Fibroblast of skin of left quadriceps (primary cell): ENCODE measurements at regions not wholly inside any gene's neighbourhood (a gene's known extent, or its start where the extent isn't known, plus 50 kb on each side); places are given as distances from the start of the nearest gene placed in this dataset.
A peak's percentile ranks its signal among the peaks of the same experiment; 100 is the strongest.
"Not testable (repeated sequence)": the region's sequence is repeated elsewhere in the genome, so short reads cannot be mapped to it uniquely, and the experiment has no call there.

Source experiments
- DNase-seq, 2 experiments: peaks; one replicate each; pipeline ENCODE4 v3.0.0-alpha.2; 2013; ENCODE audit warnings: low read depth in 2 of 2

DNA sequence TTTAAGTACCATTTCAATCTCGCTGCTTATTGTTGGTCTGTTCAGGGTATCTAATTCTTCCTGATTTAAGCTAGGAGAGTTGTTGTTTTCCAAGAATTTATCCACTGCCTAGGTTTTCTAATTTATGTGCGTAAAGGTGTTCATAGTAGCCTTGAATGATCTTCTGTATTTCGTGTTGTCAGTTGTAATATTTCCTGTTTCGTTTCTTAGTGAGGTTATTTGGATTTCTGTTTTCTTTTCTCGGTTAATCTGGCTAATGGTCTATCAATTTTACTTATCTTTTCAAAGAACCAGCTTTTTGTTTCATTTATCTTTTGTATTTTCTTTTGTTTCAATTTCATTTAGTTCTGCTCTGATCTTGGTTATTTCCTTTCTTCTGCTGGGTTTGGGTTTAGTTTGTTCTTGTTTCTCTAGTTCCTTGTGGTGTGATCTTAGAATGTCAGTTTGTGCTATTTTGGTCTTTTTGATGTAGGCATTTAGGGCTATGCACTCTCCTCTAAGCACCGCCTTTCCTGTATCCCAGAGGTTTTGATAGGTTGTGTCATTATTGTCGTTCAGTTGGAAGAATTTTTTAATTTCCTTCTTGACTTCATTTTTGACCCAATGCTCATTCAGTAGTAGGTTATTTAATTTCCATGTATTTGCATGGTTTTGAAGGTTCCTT lies 92.5 kb upstream of the CSRP2 start:
- not testable (repeated sequence) for DNase-seq

DNA sequence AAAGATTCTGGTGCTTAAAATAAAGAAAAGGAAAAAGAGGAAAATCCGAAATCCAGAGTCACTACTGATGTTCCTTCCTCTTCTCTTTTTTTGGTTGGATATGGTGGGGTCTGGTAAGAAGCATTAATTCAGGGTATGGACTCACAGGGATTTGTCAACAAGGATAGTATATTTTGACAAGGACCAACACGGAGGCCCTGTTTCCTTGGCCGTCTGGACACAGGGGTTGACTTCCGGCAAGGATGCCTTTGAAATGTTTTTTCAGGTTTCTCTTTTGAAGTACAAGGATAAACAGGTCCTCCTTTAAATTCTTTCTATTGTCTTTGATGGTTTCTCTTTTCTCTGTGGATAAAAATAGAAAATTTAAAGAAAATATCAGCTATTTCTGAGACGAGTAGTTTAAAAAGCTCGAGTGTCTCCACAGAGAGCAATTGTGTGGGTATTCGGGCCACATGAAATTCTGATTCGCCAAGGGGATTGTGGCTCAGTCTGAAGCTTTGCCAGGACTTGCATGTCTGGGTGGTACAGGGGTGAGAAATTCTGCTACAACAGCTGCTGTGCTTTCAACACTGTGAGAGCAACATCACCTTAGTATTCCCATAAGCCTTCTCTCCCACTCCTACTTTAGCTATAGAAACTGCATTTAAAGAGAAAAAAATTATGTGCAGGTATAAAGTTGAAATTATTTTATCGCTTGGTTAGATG lies 88.5 kb upstream of the CSRP2 start:
- no peak for DNase-seq

DNA sequence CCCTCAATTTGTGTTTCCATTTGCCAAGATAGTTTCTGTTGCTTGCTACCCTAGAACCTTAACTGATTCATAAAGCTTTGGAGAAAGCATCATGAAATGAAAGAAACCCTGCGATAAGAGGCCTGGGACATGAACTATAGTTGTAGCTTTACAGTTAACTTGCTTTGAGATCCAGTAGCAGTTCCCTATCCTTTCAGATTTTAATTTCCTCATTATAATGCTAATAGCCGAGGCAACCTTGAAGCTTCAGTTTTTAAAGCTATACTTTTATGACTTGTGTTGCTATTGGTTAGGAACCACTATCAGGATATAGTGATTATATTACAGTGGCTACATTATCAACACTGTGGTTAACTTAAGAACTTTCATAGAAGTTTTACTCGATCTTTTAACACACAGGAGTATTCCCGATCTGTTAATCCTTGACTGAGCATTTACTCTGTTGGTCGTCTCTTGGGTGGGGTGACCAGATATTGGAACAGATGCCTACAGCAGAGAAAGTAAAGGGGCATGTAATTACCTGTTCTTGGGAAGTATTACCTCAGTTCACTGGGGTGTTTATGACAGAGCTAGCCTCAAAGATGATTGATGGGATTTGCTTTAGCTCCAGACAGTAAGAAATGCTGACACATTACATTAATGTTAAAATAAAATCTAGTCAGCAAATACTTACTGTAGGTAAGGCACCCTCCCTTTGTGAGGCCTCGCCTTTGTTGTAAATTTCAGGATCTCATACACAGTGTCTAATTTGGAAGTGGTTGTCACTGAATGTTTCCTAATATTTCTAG lies 86.2 kb upstream of the CSRP2 start:
- DNase-seq = no peak

DNA sequence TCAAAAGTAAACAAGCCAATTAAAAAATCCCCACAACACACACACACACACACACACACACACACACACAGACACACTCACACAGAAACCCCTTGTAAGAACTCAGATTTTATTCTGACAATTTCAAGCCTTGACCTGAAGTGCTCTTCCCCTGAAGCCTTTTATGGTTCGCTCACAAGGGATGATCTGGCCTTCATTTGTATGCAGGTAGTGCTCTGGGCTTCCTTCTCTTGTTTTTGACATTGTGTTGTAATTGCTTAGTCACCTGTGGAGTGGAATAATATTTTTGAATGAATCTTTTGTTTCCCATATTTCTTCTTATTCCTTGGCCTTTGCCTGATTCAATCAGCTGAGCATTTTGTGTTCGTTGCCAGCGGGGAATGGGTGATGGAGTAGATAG lies 83.3 kb upstream of the CSRP2 start:
- DNase-seq = no peak

DNA sequence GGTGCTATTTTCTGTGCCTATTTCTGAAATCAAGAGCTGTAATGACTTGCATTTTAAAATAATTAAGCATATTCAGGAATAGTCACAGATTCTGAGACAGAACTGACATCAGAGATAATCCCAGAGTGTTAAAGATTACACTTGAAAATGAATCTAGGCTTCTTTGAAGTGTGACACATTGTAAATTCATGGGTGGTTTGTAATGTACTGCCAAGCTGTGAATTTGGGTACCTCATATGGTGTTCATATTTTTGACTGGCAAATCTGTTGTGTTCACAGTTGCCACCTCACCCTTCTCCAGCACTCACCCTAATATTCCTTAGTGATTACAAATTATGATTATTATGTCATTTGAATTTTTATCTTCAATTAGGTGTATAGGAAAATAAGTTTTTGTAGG lies 78.5 kb upstream of the CSRP2 start:
- DNase-seq = no peak

DNA sequence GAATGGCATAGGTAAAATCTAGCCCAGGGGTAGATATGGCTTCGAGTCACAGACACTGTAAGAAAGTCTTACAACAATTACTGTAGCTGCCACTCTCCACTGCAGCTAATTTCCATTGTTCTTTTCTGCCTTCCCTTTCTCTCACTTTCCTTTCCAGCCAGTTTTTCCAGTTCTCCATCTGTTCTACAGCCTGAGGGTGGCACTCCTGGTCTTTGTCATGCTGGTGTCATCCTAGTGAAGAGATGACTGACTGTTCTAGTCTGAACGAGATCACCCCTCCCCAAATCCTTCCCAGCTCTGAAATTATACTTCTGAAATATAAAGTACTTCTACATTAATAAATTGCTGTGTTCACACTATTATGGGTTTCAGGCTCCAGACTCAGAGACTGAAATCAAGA lies 74.2 kb upstream of the CSRP2 start:
- DNase-seq = no peak

DNA sequence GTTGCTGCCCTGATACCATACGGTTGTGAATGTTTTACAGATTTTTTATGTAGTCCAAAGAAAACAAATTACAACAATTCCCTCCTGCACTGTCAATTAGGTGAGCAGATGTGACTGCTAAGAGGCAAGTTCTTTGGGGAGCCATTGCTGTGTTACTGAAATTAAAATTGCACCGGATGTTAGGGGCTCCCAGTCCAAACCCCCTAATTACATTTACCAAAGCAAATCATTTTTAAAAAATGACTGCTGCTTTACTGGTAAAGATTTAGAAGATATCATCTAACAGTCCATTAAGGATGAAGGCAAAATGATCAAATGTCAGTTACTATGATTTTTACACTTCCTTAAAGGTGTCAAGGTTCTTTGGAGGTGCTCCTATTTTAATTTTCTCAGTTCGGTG lies 70.1 kb upstream of the CSRP2 start:
- no peak for DNase-seq

DNA sequence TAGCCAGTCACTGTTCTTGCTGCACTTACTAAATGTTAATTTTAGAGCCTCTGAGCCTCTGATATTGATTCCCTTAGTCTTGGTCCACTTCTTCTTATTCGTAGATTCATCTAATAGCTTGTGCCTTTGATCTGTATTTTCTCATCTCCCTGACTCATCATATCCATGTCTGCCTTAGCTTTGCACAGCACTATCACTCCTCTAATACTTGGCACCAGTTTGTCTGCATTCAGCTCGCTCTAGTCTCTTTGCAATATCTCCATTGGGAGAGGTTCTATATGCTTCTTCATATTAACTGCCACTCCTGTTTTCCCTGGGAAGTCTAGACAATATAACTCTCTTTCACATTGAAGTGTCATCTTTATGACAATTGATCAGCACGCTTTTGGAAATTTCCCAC lies 68.5 kb upstream of the CSRP2 start:
- no peak for DNase-seq

DNA sequence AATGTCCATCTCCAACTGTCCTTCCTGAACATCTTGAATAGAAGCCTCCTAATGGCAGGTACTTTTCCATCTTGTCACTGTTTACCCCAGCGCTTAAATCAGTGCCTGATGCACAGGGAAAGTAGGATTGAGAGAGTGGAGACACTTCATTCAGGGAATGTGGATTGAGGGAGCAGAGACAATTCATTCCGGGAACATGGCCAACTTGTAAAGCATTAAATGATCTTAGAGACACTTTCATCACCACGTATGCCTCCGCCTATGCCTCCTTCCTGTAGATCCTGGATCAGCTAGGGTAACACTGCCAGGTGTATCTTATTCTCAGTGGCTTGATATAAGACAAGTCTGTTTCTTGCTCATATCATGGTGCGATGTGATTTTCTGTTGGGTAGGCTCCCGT lies 67.6 kb upstream of the CSRP2 start:
- peak; percentile 49 to 56 for DNase-seq

DNA sequence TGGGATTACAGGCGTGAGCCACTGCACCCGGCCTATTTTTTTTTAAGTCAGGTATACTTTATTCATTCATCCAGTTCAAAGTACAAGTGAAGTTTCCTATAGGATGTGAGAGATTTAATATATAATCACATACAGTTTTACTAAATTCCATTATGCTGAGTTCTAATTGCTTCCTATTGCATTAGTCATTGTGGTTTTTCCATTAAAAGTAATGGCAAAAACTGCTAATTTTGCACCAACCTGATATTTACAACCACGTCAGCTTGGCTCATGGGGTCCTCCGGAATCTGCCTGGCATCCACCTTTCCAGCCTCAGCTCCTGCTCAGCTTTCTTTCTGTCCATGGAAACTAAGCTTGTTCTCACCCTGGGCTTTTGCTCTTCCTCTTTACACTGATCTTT lies 67.0 kb upstream of the CSRP2 start:
- peak; percentile 54 to 68 for DNase-seq

DNA sequence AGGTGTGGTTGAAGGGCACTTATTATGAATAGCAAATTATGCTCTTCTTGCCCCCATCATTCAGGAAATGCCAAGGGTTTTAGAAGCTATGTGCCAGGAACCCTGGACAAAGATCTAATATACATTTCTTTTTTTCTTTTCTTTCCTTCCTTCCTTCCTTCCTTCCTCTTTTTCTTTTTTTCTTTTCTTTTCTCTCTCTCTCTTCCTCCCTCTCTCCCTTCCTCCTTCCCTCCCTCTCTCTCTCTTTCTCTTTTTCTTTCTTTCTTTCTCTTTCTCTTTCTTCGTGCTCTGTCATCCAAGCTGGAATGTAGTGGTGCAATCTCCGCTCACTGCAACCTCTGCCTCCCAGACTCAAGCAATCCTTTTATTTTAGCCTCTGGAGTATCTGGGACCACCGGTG lies 66.1 kb upstream of the CSRP2 start:
- DNase-seq = no peak

DNA sequence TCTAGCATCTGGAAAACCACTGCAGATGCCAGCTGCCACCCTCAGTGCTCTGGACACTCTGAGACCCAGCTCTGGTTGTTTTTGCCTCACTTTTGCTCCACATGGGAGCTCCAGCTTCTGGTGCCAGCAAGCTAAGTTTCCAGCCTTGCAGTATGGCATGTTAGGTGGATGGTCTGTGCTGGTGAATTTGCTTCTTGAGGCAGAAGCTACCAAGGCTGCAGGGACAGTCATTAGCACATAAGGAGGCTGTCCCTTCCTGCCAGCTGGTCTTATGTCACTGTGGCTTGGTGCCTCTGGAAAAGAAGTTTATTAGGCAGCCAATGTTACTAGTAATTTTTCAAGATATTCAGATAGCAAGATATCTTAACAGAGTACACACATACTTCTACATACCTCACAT lies 64.2 kb upstream of the CSRP2 start:
- no peak for DNase-seq

DNA sequence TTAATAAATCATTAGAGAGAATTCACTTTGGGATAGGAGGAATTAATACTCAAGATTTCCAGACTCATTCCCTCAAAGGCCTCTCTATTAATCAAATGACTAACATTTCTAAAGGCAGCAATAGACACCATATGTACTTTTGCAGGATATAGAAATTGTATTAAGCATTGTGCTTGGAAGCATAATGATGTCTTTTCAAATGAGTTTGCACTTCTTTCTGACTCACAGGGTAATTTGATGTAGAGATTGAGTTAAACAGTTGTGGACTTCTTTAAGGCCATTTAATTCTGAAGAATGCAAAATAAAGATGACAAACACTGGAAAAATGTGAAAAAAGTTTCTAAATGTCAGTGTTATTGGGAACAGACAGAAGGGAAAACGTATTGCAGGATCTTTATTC lies 63.4 kb upstream of the CSRP2 start:
- DNase-seq = peak; percentile 93

DNA sequence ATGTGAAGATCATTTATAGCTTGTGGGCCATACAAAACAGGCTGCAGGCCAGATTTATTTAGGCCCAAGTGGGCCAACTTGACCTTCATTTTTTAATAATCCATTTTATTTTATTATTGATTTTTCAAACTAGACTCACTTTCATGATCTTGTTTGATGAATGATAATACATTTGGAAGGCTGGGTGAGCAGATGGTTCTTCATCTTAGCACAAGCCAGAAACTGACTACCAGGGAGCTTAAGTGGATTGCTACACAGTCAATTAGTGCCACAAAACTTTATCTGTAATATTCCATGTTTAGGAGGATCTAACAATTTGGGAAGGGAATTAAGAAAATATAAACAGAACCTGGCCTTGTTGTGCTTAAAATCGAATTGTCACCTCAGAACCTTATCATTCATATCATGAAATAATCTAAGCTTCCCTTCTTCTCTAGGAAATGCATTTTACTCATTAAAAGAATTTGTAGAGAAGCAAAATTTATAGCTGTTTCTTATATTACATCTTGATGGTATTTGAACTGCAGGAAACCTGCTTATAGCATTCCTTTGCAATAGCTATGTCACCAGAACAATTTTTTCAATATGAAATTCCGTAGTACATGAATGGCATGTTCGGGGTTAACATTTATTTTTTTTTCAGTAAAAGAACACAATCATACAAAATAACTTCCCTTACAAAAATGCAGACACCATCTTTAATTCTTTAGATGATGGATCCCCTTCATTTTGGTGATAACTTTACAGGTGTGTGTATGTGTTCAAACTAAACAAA lies 62.0 kb upstream of the CSRP2 start:
- no peak for DNase-seq

DNA sequence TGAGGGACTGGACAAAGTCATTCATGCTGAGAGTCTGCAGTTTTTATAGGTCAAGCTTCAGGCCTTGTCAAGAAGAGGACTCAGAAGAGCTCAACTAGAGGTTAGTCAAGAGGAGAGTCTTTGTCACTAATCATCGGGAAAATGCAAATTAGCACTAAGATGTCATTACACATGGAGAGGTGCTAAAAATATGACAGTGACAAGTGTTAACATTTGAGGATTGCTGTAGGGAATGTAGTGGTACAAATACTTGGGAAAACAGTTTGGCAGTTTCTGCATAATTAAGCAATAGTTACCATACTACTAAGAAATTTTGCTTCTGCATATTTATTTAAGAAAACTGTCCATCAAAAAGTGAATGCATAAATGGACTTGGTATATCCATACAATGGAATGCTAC lies 60.9 kb upstream of the CSRP2 start:
- no peak for DNase-seq

DNA sequence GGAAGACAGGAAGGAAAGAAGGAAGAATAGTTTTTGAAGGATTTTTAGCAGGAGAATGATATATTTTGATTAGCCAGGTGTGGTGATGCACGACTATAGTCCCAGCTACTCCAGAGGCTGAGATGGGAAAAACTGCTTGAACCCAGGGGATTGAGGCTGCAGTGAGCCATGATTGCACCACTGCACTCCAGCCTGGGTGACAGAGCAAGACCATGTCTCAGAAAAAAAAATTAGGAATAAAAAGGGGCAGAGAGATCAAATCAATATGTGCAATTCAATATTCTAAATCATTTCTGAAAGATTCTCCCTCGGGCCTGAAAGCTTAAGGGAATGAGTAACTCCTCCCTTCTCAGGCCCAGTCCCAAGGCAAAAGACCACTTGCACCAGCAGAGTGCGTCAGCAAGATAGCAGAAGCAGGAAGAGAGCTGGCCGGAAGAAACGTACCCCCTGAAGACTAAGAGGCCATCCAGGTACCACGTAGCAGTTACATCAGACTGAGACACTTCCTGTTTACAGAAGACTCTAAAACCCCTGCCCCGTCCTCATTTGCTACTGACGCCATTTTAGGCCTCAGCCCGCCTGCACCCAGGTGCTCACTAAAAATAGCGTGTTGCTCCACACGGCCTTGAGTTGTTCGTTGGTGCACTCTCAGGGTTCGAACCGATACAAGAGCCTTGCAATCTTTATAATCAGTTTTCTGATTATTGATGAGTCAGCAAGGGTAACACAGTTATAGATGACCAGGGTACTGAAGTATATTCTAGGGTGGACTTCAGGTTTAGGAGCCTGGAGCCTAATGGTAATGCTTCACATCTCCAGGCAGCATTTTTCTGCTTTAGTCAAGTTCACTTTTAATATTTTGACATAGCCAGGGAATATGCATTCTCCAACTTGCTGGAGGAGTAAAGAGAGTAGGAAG lies 57.7 kb upstream of the CSRP2 start:
- no peak for DNase-seq

DNA sequence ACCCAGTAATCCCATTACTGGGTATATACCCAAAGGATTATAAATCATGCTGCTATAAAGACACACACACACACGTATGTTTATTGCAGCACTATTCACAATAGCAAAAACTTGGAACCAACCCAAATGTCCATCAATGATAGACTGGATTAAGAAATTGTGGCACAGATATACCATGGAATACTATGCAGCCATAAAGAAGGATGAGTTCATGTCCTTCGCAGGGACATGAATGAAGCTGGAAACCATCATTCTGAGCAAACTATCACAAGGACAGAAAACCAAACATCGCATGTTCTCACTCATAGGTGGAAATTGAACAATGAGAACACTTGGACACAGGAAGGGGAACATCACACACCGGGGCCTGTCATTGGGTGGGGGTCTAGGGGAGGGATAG lies 54.6 kb upstream of the CSRP2 start:
- DNase-seq = not testable (repeated sequence)

DNA sequence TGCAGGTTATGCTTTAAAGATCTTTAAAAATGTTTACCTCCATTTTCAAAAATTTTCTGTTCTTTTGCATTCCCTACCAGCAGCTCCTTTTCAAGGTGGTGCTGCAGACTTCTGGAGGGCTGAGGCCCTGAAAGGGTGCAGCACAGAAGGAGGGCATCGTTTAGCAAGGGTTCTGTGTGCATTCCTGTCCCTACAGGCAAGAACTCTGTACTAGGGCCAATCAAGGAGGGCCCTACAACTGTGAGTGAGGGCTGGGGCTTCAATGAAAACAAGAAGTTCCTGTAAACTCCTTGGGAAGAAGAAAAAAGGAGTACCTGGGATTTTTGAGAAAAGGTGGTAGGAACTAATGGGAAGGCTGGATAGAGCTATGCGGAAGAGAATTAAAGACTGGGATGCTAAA lies 50.7 kb upstream of the CSRP2 start:
- DNase-seq = no peak
